Osteocyte (in vitro differentiated cells): ENCODE measurements at regions not wholly inside any gene's neighbourhood (a gene's known extent, or its start where the extent isn't known, plus 50 kb on each side); places are given as distances from the start of the nearest gene placed in this dataset.
A peak's percentile ranks its signal among the peaks of the same experiment; 100 is the strongest.

Source experiments
- DNase-seq: peaks from one replicate; pipeline ENCODE4 v3.0.0; 2021; ENCODE audit warnings: mixed read lengths; ENCODE audit not compliant: unreplicated experiment; ENCODE audit errors: extremely low spot score
- H3K27ac Mint-ChIP-seq: one replicate; pipeline ENCODE4 v1.8.0; 2021; ENCODE audit warnings: mild to moderate bottlenecking, mixed read lengths; ENCODE audit not compliant: unreplicated experiment
- H3K27me3 Mint-ChIP-seq: one replicate; pipeline ENCODE4 v1.8.0; 2021; ENCODE audit warnings: mixed read lengths; ENCODE audit not compliant: unreplicated experiment
- H3K36me3 Mint-ChIP-seq: one replicate; pipeline ENCODE4 v1.8.0; 2021; ENCODE audit warnings: mixed read lengths; ENCODE audit not compliant: unreplicated experiment
- H3K4me1 Mint-ChIP-seq: one replicate; pipeline ENCODE4 v1.8.0; 2021; ENCODE audit warnings: mixed read lengths; ENCODE audit not compliant: unreplicated experiment
- H3K4me3 Mint-ChIP-seq: one replicate; pipeline ENCODE4 v1.8.0; 2021; ENCODE audit warnings: mild to moderate bottlenecking, moderate library complexity, mixed read lengths; ENCODE audit not compliant: unreplicated experiment
- H3K9me3 Mint-ChIP-seq: one replicate; pipeline ENCODE4 v1.8.0; 2021; ENCODE audit warnings: mixed read lengths; ENCODE audit not compliant: unreplicated experiment
- CTCF ChIP-seq: fragments of 200-600 bp; sonication (generic); IDR thresholded peaks from 2 replicates; pipeline ENCODE4 v1.5.0; 2021; ENCODE audit warnings: antibody characterized with exemption, mild to moderate bottlenecking, moderate library complexity

- H3K9me3 Mint-ChIP-seq: no peaks in the 10 kb centered on the region
- no peaks in the 10 kb centered on the region for H3K36me3 Mint-ChIP-seq
Measured at GRCh38 chr10:47145290-47145934, 154.6 kb upstream of the GDF10 start.

GRCh38 chr10:47146572-47146971 is 153.4 kb upstream of the GDF10 start:
- no peak for DNase-seq
- H3K4me3 Mint-ChIP-seq: no peak overlapping the region
- peaks cover 18% of the 10 kb centered on the region for H3K27me3 Mint-ChIP-seq
- H3K4me1 Mint-ChIP-seq: no peaks in the 10 kb centered on the region
- H3K27ac Mint-ChIP-seq: no peak overlapping the region
- H3K36me3 Mint-ChIP-seq: no peaks in the 10 kb centered on the region
- no peak for TF ChIP-seq CTCF
- no peaks in the 10 kb centered on the region for H3K9me3 Mint-ChIP-seq

More at GRCh38 chr10:47145290-47145934, 154.6 kb upstream of the GDF10 start:
- no peak overlapping the region for H3K4me3 Mint-ChIP-seq
- no peak for TF ChIP-seq CTCF
- peaks cover 18% of the 10 kb centered on the region for H3K27me3 Mint-ChIP-seq
- DNase-seq: no peak
- H3K27ac Mint-ChIP-seq: no peak overlapping the region
- no peaks in the 10 kb centered on the region for H3K4me1 Mint-ChIP-seq

GRCh38 chr10:47147186-47147585 is 152.8 kb upstream of the GDF10 start:
- DNase-seq: no peak
- no peak for TF ChIP-seq CTCF
- H3K27me3 Mint-ChIP-seq: peaks cover 18% of the 10 kb centered on the region
- no peaks in the 10 kb centered on the region for H3K9me3 Mint-ChIP-seq
- H3K27ac Mint-ChIP-seq: no peak overlapping the region
- H3K4me1 Mint-ChIP-seq: no peaks in the 10 kb centered on the region
- no peak overlapping the region for H3K4me3 Mint-ChIP-seq
- no peaks in the 10 kb centered on the region for H3K36me3 Mint-ChIP-seq

GRCh38 chr10:47150581-47150980 is 149.4 kb upstream of the GDF10 start:
- no peak overlapping the region for H3K27ac Mint-ChIP-seq
- H3K27me3 Mint-ChIP-seq: peaks cover 18% of the 10 kb centered on the region
- no peak for TF ChIP-seq CTCF
- no peak overlapping the region for H3K4me3 Mint-ChIP-seq
- H3K4me1 Mint-ChIP-seq: no peaks in the 10 kb centered on the region
- H3K36me3 Mint-ChIP-seq: peaks cover 3% of the 10 kb centered on the region
- peaks cover 9% of the 10 kb centered on the region for H3K9me3 Mint-ChIP-seq
- peak; percentile 62 for DNase-seq

- peaks cover 13% of the 10 kb centered on the region for H3K9me3 Mint-ChIP-seq
- no peak overlapping the region for H3K4me3 Mint-ChIP-seq
- peaks cover 3% of the 10 kb centered on the region for H3K36me3 Mint-ChIP-seq
- TF ChIP-seq CTCF: no peak
- H3K27me3 Mint-ChIP-seq: peaks cover 18% of the 10 kb centered on the region
- H3K4me1 Mint-ChIP-seq: no peaks in the 10 kb centered on the region
- H3K27ac Mint-ChIP-seq: no peak overlapping the region
- DNase-seq: no peak
Measured at GRCh38 chr10:47151920-47152319, 148.1 kb upstream of the GDF10 start.
